ENCODE measurements at regions not wholly inside any gene's neighbourhood (a gene's known extent, or its start where the extent isn't known, plus 50 kb on each side); places are given as distances from the start of the nearest gene placed in this dataset.

- Histone ChIP-seq H3K36me3 (no peaks in the 10 kb centered on the region), H3K4me1 (no peaks in the 10 kb centered on the region), H3K27me3 (no peaks in the 10 kb centered on the region), H3K4me3 (no peak overlapping the region), H3K27ac (no peak overlapping the region), H3K9me3 (no peaks in the 10 kb centered on the region)
- intact Hi-C loops (cut with DNase I; ENCODE audit: low total_unique reads) (no loop called here), in situ Hi-C loops (cut with MboI; ENCODE audit: low pct_ligation_motif_present in 1 of 4, low pct_unique_long_range_greater_than_20kb in 1 of 4, low sequenced_read_pairs in 3 of 4) (no loop called here)
- no peak for TF ChIP-seq POLR2AphosphoS5 (IDR thresholded peaks at IDR 0.05)
- TF ChIP-seq EP300 (IDR thresholded peaks at IDR 0.05; ENCODE audit: low read depth), result no peak
- no peak for TF ChIP-seq CTCF (IDR thresholded peaks at IDR 0.05)
- no peak for TF ChIP-seq POLR2A (IDR thresholded peaks at IDR 0.05)
- 74 to 82% methylated on average over 5 to 7 of the region's 7 CpGs for WGBS, 2 donors (ENCODE audit: low coverage in 1 of 2)
- no peak for DNase-seq
These were observed 205.0 kb upstream of the ZNF521 start for GRCh38 chr18:25557011-25557410.

- Histone ChIP-seq H3K4me1 (no peaks in the 10 kb centered on the region), H3K9me3 (no peaks in the 10 kb centered on the region), H3K4me3 (no peak overlapping the region), H3K27ac (no peak overlapping the region), H3K27me3 (no peaks in the 10 kb centered on the region), H3K36me3 (no peaks in the 10 kb centered on the region)
- DNase-seq, result no peak
- intact Hi-C loops (cut with DNase I; ENCODE audit: low total_unique reads), result no loop called here
- TF ChIP-seq POLR2AphosphoS5 (IDR thresholded peaks at IDR 0.05) (no peak), EP300 (IDR thresholded peaks at IDR 0.05; ENCODE audit: low read depth) (no peak), POLR2A (IDR thresholded peaks at IDR 0.05) (no peak), CTCF (IDR thresholded peaks at IDR 0.05) (no peak)
- WGBS, 2 donors (ENCODE audit: low coverage in 1 of 2), result 89 to 100% methylated on average over 1 of the region's 1 CpG
- in situ Hi-C loops (cut with MboI; ENCODE audit: low pct_ligation_motif_present in 1 of 4, low pct_unique_long_range_greater_than_20kb in 1 of 4, low sequenced_read_pairs in 3 of 4), result no loop called here
These were observed 201.8 kb upstream of the ZNF521 start for GRCh38 chr18:25553631-25554263.

GRCh38 chr18:25544546-25545287 is 192.8 kb upstream of the ZNF521 start:
- WGBS, 2 donors (ENCODE audit: low coverage in 1 of 2), result 71 to 74% methylated on average over 1 to 2 of the region's 2 CpGs
- Histone ChIP-seq H3K4me3 (no peak overlapping the region), H3K4me1 (no peaks in the 10 kb centered on the region), H3K9me3 (no peaks in the 10 kb centered on the region), H3K27ac (no peak overlapping the region), H3K27me3 (no peaks in the 10 kb centered on the region), H3K36me3 (no peaks in the 10 kb centered on the region)
- in situ Hi-C loops (cut with MboI; ENCODE audit: low pct_ligation_motif_present in 1 of 4, low pct_unique_long_range_greater_than_20kb in 1 of 4, low sequenced_read_pairs in 3 of 4) (no loop called here), intact Hi-C loops (cut with DNase I; ENCODE audit: low total_unique reads) (no loop called here)
- no peak for TF ChIP-seq POLR2AphosphoS5 (IDR thresholded peaks at IDR 0.05)
- TF ChIP-seq CTCF (IDR thresholded peaks at IDR 0.05), result no peak
- TF ChIP-seq POLR2A (IDR thresholded peaks at IDR 0.05), result no peak
- TF ChIP-seq EP300 (IDR thresholded peaks at IDR 0.05; ENCODE audit: low read depth), result no peak
- no peak for DNase-seq

- in situ Hi-C loops (cut with MboI; ENCODE audit: low pct_ligation_motif_present in 1 of 4, low pct_unique_long_range_greater_than_20kb in 1 of 4, low sequenced_read_pairs in 3 of 4), result no loop called here
- no peak for DNase-seq
- TF ChIP-seq POLR2AphosphoS5 (IDR thresholded peaks at IDR 0.05), result no peak
- TF ChIP-seq POLR2A (IDR thresholded peaks at IDR 0.05), result no peak
- TF ChIP-seq CTCF (IDR thresholded peaks at IDR 0.05), result no peak
- TF ChIP-seq EP300 (IDR thresholded peaks at IDR 0.05; ENCODE audit: low read depth), result no peak
- WGBS, 2 donors (ENCODE audit: low coverage in 1 of 2), result 75 to 76% methylated on average over 7 of the region's 7 CpGs
- Histone ChIP-seq H3K9me3 (no peaks in the 10 kb centered on the region), H3K27me3 (no peaks in the 10 kb centered on the region), H3K4me3 (no peak overlapping the region), H3K4me1 (no peaks in the 10 kb centered on the region), H3K36me3 (no peaks in the 10 kb centered on the region), H3K27ac (no peak overlapping the region)
- intact Hi-C loops (cut with DNase I; ENCODE audit: low total_unique reads), result no loop called here
These were observed 186.4 kb upstream of the ZNF521 start for GRCh38 chr18:25538175-25538922.

All from transverse colon (tissue), 4 donors.